ENCODE measurements at regions not wholly inside any gene's neighbourhood (a gene's known extent, or its start where the extent isn't known, plus 50 kb on each side); places are given as distances from the start of the nearest gene placed in this dataset.
"Not testable (repeated sequence)": the region's sequence is repeated elsewhere in the genome, so short reads cannot be mapped to it uniquely, and the experiment has no call there.

DNA sequence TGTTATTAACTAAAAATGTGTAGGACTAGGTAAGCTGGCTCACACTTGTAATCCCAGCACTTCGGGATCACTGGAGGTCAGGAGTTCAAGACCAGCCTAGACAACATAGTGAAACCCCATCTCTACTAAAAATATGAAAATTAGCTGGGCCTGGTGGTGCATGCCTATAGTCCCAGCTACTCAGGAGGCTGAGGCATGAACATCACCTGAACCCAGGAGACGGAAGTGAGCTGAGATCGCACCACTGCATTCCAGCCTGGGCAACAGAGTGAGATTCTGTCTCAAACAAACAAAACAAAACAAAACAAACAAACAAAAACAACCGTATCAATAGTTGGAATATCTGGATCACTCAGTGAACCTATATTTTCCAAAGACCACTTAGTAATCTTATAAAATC, 4759.1 kb upstream of the OR11H1 start:
- H3K9me3 ChIP-seq; H3K27me3 ChIP-seq; DNase-seq; H3K4me1 ChIP-seq (ENCODE audit: insufficient read depth); H3K4me3 ChIP-seq; intact Hi-C loops (cut with DNase I); H3K27ac ChIP-seq; H3K36me3 ChIP-seq: not testable (repeated sequence)
- WGBS, 3 donors = 67 to 75% (median 74%) methylated on average over 4 of the region's 4 CpGs

DNA sequence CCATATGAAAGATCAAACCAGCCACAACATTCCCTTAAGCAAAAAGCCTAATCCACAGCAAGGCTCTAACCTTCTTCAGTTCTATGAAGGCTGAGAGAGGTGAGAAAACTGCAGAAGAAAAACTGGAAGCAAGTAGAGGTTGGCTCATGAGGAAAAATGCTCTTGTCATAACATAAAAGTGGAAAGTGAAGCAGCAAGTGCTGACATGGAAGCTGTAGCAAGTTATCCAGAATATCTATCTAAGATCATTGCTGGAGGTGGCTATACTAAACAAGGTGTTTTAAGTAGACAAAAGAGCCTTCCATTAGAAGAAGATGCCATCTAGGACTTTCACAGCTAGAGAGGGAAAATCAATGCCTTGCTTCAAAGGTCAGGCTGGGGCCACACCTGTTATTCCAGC, 4756.2 kb upstream of the OR11H1 start:
- H3K27ac ChIP-seq; DNase-seq; H3K27me3 ChIP-seq; H3K4me3 ChIP-seq; H3K36me3 ChIP-seq; H3K9me3 ChIP-seq; H3K4me1 ChIP-seq (ENCODE audit: insufficient read depth); intact Hi-C loops (cut with DNase I): not testable (repeated sequence)

DNA sequence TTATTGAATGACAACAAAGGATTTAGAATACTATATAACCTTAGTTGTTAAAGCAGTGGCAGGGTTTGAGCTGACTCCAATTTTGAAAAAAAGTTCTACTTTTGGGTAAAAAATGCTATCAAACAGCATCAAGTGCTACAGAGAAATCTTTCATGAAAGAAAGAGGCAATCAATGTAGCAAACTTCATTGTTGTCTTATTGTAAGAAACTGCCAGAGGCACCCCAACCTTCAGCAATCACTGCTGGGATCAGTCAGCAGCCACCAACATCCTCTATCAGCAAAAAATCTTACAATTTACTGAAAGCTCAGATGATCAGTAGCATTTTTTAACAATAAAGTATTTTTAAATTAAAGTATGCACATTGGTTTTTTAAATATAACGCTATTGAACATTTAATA, 4754.7 kb upstream of the OR11H1 start:
- intact Hi-C loops (cut with DNase I); H3K4me1 ChIP-seq (ENCODE audit: insufficient read depth); DNase-seq; H3K4me3 ChIP-seq; H3K27ac ChIP-seq; H3K27me3 ChIP-seq; H3K36me3 ChIP-seq; H3K9me3 ChIP-seq: not testable (repeated sequence)
- WGBS, 3 donors = 41 to 47% (median 46%) methylated on average over 1 of the region's 1 CpG

DNA sequence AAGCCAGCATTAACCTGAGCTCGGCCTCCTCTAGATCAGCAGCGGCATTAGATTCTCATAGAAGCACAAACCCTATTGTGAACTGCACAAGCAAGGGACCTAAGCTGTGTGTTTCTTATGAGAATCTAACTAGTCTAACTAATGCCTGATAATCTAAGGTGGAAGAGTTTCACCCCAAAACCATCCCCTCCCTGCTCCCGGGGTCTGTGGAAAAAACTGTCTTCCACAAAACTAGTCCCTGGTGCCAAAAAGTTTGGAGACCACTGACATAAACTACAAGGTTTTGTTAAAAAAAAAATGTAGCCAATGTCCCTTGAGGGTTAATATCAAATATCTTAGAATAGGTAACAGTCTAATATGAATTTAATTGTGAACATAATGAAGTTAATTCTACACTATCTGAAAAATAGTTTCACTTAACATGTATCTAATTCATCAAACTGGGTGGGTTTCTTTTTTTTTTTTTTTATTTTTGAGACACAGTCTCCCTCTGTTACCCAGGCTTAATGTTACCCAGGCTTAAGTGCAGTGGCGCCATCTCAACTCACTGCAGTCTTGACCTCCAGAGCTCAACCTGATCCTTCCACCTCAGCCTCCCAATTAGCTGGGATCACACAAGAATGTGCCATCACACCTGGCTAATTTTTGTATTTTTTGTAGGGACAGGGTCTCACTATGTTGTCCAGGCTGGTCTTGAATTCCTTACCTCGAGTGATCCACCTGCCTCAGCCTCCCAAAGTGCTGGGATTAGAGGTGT, 4752.2 kb upstream of the OR11H1 start:
- DNase-seq; H3K4me1 ChIP-seq (ENCODE audit: insufficient read depth); intact Hi-C loops (cut with DNase I); H3K27me3 ChIP-seq; H3K27ac ChIP-seq; H3K9me3 ChIP-seq; H3K4me3 ChIP-seq; H3K36me3 ChIP-seq: not testable (repeated sequence)
- 42 to 51% (median 46%) methylated on average over 5 of the region's 5 CpGs for WGBS, 3 donors

DNA sequence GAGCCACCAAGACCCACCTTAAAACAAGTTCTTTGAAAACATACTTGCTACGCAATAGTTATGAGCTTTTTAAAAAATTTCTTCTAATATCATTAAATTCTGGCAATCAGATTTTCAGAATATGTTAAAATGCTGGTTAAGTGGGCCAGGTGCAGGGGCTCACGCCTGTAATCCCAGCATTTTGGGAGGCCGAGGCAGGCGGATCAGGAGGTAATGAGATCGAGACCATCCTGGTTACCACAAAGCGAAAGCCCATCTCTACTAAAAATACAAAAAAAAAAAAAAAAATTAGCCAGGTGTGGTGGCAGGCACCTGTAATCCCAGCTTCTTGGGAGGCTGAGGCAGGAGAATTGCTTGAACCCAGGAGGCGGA, 4751.6 kb upstream of the OR11H1 start:
- 48 to 57% (median 57%) methylated on average over 7 of the region's 7 CpGs for WGBS, 3 donors
- H3K9me3 ChIP-seq; H3K27me3 ChIP-seq; intact Hi-C loops (cut with DNase I); H3K4me1 ChIP-seq (ENCODE audit: insufficient read depth); H3K27ac ChIP-seq; DNase-seq; H3K4me3 ChIP-seq; H3K36me3 ChIP-seq: not testable (repeated sequence)

DNA sequence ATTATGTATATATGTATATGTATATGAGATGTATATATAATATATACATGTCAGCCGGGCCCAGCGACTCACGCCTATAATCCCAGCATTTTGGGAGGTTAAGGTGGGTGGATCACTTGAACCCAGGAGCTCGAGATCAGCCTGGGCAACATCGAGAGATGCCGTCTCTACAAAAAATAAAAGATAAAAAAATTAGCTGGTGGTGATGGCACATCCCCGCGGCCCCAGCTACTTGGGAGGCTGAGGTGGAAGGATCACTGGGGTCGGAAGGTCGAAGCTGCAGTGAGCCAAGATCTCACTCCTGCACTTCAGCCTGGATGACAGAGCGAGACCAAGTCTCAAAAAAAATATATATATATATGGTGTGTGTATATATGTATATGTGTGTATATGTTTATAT, 4750.3 kb upstream of the OR11H1 start:
- intact Hi-C loops (cut with DNase I); H3K27ac ChIP-seq; H3K4me1 ChIP-seq (ENCODE audit: insufficient read depth); DNase-seq; H3K9me3 ChIP-seq; H3K27me3 ChIP-seq; H3K4me3 ChIP-seq; H3K36me3 ChIP-seq: not testable (repeated sequence)
- 72 to 75% (median 73%) methylated on average over 11 of the region's 11 CpGs for WGBS, 3 donors

DNA sequence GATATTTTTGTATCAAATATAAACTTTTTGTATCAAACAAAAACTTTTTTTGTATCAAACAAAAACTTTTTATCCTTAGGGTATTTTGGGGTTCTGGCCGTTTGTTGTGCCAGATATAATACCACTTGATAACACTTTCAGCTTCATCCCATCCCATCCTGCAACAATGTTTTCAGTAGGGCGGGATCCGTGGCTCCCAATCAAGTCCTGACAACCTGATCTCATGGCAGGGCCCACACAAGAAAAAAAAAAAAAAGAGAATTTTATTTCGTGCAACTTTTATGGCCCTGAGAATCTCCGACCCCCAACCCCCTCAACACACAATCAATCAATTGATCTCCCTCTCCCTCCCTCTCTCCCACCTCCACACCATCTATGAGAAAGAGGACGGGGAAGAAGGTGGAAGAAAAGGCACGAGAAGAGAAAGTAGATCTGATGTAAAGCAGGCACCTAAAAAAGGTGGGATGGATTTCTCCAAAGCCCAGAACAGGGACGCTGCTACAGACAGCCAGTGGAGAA, 4749.6 kb upstream of the OR11H1 start:
- DNase-seq = no peak

DNA sequence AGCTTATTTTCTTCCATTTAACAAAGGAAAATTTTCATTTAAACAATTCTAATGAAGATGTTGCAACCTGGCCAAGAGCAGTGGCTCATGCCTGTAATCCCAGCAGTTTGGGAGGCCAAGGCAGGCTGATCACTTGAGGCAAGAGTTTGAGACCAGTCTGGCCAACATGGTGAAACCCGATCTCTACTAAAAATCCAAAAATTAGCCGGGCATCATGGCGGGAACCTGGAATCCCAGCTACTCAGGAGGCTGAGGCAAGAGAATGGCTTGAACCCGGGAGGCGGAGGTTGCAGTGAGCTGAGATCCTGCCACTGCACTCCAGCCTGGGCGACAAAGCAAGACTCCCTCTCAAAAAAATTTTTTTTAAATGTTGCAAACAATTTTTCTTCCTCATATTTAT, 4748.8 kb upstream of the OR11H1 start:
- H3K27ac ChIP-seq; DNase-seq; intact Hi-C loops (cut with DNase I); H3K9me3 ChIP-seq; H3K4me1 ChIP-seq (ENCODE audit: insufficient read depth); H3K4me3 ChIP-seq; H3K36me3 ChIP-seq; H3K27me3 ChIP-seq: not testable (repeated sequence)
- WGBS, 3 donors = 58 to 68% (median 63%) methylated on average over 6 of the region's 6 CpGs

More for the DNA sequence above, 4749.6 kb upstream of the OR11H1 start:
- no peak overlapping the region for H3K4me3 ChIP-seq
- intact Hi-C loops (cut with DNase I) = no loop called here
- H3K27ac ChIP-seq = no peak overlapping the region
- H3K36me3 ChIP-seq = no peaks in the 10 kb centered on the region
- H3K27me3 ChIP-seq = no peaks in the 10 kb centered on the region
- H3K4me1 ChIP-seq (ENCODE audit: insufficient read depth) = no peaks in the 10 kb centered on the region
- no peaks in the 10 kb centered on the region for H3K9me3 ChIP-seq
- TF ChIP-seq, protein P1, sequence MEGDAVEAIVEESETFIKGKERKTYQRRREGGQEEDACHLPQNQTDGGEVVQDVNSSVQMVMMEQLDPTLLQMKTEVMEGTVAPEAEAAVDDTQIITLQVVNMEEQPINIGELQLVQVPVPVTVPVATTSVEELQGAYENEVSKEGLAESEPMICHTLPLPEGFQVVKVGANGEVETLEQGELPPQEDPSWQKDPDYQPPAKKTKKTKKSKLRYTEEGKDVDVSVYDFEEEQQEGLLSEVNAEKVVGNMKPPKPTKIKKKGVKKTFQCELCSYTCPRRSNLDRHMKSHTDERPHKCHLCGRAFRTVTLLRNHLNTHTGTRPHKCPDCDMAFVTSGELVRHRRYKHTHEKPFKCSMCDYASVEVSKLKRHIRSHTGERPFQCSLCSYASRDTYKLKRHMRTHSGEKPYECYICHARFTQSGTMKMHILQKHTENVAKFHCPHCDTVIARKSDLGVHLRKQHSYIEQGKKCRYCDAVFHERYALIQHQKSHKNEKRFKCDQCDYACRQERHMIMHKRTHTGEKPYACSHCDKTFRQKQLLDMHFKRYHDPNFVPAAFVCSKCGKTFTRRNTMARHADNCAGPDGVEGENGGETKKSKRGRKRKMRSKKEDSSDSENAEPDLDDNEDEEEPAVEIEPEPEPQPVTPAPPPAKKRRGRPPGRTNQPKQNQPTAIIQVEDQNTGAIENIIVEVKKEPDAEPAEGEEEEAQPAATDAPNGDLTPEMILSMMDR (IDR thresholded peaks at IDR 0.05) = no peak
- 34 to 44% (median 41%) methylated on average over 8 of the region's 8 CpGs for WGBS, 3 donors

All from ovary (tissue), 7 donors.